CD8-positive, alpha-beta memory T cell (primary cell): ENCODE measurements at regions not wholly inside any gene's neighbourhood (a gene's known extent, or its start where the extent isn't known, plus 50 kb on each side); places are given as distances from the start of the nearest gene placed in this dataset.

Source experiments
- CTCF ChIA-PET: fragments of 350-600 bp; sonication (Branson Sonifier 250); formaldehyde crosslinking; loops from one replicate; lab custom pipeline; 2021; ENCODE audit warnings: antibody characterized with exemption; lab: Charles Lee
- POLR2A ChIA-PET: fragments of 350-600 bp; sonication (Branson Sonifier 250); formaldehyde crosslinking; loops from one replicate; lab custom pipeline; 2021; ENCODE audit warnings: antibody characterized with exemption; lab: Charles Lee
- DNase-seq, 5 donors: peaks; one replicate each; pipeline versions ENCODE4 v3.0.0 to v3.0.0-alpha.2; 2020 to 2022; ENCODE audit warnings: mixed read lengths in 1 of 5
- H3K27ac ChIP-seq: one replicate; pipeline ENCODE4 v1.7.0; 2013; ENCODE audit warnings: low read depth, mild to moderate bottlenecking, low read length, moderate library complexity
- H3K27me3 ChIP-seq: 2 replicates; pipeline ENCODE4 v1.7.0; 2013; ENCODE audit warnings: low read length, mild to moderate bottlenecking; ENCODE audit not compliant: insufficient read depth, poor library complexity, severe bottlenecking
- H3K36me3 ChIP-seq: 2 replicates; pipeline ENCODE4 v1.7.0; 2013; ENCODE audit warnings: mild to moderate bottlenecking, low read length, moderate library complexity; ENCODE audit not compliant: insufficient read depth
- H3K4me1 ChIP-seq: 2 replicates; pipeline ENCODE4 v1.7.0; 2013; ENCODE audit warnings: mild to moderate bottlenecking, low read length, moderate library complexity; ENCODE audit not compliant: insufficient read depth
- H3K4me3 ChIP-seq: 2 replicates; pipeline ENCODE4 v1.7.0; 2013; ENCODE audit warnings: mild to moderate bottlenecking, low read length
- H3K9me3 ChIP-seq: 2 replicates; pipeline ENCODE4 v1.7.0; 2013; ENCODE audit warnings: mild to moderate bottlenecking, low read length
- H3K27ac Mint-ChIP-seq, 8 donors: one replicate each; pipeline ENCODE4 v1.8.0; 2020 to 2021; ENCODE audit warnings: mixed read lengths in 8 of 8, mild to moderate bottlenecking in 6 of 8, inconsistent platforms in 3 of 8, moderate library complexity in 3 of 8
- H3K27me3 Mint-ChIP-seq, 2 donors: one replicate each; pipeline ENCODE4 v1.8.0; 2020 to 2021; ENCODE audit warnings: mixed read lengths in 2 of 2, mild to moderate bottlenecking in 1 of 2, moderate library complexity in 1 of 2
- H3K36me3 Mint-ChIP-seq, 3 donors: one replicate each; pipeline ENCODE4 v1.8.0; 2020 to 2021; ENCODE audit warnings: mixed read lengths in 3 of 3, inconsistent platforms in 1 of 3, mild to moderate bottlenecking in 1 of 3
- H3K4me1 Mint-ChIP-seq, 3 donors: one replicate each; pipeline ENCODE4 v1.8.0; 2020 to 2021; ENCODE audit warnings: mixed read lengths in 3 of 3, inconsistent platforms in 1 of 3, mild to moderate bottlenecking in 1 of 3
- H3K4me3 Mint-ChIP-seq, 7 donors: one replicate each; pipeline ENCODE4 v1.8.0; 2020 to 2021; ENCODE audit warnings: mixed read lengths in 7 of 7, mild to moderate bottlenecking in 6 of 7, moderate library complexity in 4 of 7, inconsistent platforms in 2 of 7
- H3K9me3 Mint-ChIP-seq, 5 donors: one replicate each; pipeline ENCODE4 v1.8.0; 2020 to 2022; ENCODE audit warnings: mixed read lengths in 5 of 5, mild to moderate bottlenecking in 3 of 5, moderate library complexity in 2 of 5, inconsistent platforms in 1 of 5

DNA sequence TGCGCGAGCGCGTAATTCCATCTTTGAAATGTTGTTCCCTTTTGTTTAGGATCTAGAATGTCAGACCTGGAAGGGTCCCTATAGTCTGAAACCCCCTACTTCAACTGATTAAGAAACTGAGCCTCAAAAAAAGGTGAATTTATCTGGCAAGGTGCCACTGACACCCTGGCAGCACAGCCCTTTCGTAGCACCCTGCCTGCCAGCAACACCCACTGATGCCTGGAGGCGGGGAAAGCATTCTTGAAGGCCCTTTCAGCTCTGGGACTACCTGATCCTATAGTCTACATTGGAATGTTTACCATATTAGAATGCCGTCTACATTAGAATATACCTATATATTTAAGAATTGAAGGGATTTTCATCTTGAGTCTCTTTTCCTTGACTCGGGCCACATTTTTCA lies 542.3 kb downstream of the BUD13 start:
- ChIA-PET CTCF (no interaction called here), POLR2A (no interaction called here)
- peaks cover 0 to 4% (median 0%) of the 10 kb centered on the region in 5 donors for H3K9me3 Mint-ChIP-seq
- DNase-seq = no peak
- Histone ChIP-seq H3K4me3 (no peak overlapping the region), H3K36me3 (no peaks in the 10 kb centered on the region), H3K9me3 (no peaks in the 10 kb centered on the region), H3K27me3 (no peaks in the 10 kb centered on the region), H3K4me1 (no peaks in the 10 kb centered on the region), H3K27ac (no peak overlapping the region)
- H3K4me3 Mint-ChIP-seq = no peak overlapping the region
- no peaks in the 10 kb centered on the region for H3K36me3 Mint-ChIP-seq
- no peaks in the 10 kb centered on the region for H3K4me1 Mint-ChIP-seq
- H3K27me3 Mint-ChIP-seq = peaks cover 10 to 26% of the 10 kb centered on the region in 2 donors
- H3K27ac Mint-ChIP-seq = no peak overlapping the region

DNA sequence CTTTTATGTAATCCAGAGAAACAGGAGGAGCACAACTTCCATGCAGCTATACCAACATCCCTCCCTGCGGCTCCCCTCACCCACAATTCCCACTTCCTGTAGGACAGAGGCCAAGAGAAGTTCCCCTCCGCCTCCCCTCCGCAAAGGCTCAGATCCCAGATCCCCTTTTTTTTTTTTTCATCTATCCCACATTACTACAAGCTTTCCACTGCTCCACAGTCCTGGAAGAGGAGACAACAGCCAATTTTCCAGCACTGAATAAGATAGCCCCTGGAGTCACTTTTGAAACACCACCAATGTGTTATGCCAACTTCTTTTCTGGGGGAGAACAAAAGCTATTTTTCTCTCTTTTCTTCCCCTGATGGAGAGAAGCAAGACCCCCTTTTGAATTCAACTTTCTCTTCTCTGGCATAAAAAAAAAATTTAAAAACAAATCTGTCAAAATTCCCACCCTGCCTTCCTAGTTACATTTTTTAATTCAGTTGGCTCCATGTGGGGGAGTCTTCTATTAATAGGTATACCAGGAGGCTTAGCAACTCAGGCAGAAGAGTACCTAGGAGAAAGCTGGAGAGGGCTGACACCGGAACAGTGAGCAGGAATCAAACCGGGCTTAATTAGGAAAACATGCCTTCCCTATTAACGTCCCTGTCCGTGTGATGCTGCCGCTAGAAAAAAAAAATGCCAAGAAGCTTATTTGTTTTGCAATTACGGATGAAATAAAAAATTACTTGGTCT lies 543.4 kb downstream of the BUD13 start:
- Histone ChIP-seq H3K4me3 (no peak overlapping the region), H3K27me3 (no peaks in the 10 kb centered on the region), H3K9me3 (no peaks in the 10 kb centered on the region), H3K36me3 (no peaks in the 10 kb centered on the region), H3K4me1 (no peaks in the 10 kb centered on the region), H3K27ac (no peak overlapping the region)
- H3K4me3 Mint-ChIP-seq = no peak overlapping the region
- ChIA-PET POLR2A (no interaction called here), CTCF (no interaction called here)
- H3K27me3 Mint-ChIP-seq = peaks cover 10 to 27% of the 10 kb centered on the region in 2 donors
- no peak for DNase-seq
- no peak overlapping the region for H3K27ac Mint-ChIP-seq
- peaks cover 0 to 4% (median 0%) of the 10 kb centered on the region in 5 donors for H3K9me3 Mint-ChIP-seq
- no peaks in the 10 kb centered on the region for H3K36me3 Mint-ChIP-seq
- H3K4me1 Mint-ChIP-seq = no peaks in the 10 kb centered on the region

DNA sequence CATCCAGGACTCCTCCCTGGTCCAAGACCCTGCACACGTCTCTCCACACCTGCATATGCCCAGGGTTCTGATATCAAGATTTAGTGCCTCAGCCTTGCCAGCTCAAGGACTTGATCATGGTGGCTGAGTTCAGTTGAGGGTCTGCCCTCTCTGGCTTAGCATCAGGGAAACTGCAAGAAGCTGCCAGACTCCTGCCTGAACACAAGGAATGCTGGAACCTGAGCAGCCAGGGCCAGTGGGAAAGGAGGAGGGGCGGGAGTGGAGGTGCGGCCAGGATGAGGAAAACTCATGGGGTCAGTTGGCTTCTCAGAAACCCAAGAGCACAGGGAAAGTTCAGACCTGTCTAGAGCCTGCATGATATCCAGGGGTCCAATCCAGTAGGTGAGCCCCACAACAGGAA lies 546.1 kb downstream of the BUD13 start:
- CTCF ChIA-PET = no interaction called here
- no peak overlapping the region for H3K4me3 Mint-ChIP-seq

DNA sequence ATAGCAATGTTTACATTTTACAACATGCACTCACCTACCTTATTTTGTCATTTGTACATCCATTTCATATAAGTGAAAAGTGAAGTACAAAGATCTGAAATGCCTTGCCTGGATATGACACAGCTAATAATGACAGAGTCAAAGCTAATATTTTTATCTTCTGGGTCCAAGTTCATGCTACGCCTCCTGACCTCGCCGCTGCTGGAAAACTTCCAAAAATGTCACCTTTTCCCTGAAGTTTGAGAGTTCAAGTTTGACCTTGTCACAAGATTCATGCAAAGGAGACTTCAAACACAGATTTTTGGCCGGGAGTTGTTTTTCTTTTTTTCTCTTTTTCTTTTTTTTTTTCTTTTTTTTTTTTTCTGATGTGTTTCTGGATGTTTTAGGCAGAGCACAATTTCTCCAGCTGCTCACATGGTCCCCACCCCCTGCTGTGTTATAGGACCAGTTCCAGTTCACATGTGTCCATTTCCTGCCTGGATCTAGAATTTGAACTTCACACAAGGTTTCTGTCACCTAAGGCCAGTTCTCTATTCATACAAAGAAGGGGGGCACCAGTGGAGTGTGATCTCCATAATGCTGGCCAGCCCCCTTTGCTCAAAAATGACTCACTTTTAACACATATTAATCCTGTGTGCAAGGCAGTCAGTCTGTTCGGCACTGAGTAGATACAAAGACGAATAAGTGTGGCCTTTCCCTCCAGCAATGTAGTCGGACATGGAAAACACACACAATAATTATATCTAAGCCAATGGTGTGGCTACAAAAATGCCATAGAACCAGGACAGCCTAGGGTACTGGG lies 546.8 kb downstream of the BUD13 start:
- no peak overlapping the region for H3K4me3 Mint-ChIP-seq
- H3K36me3 Mint-ChIP-seq = no peaks in the 10 kb centered on the region
- Histone ChIP-seq H3K4me3 (no peak overlapping the region), H3K27me3 (no peaks in the 10 kb centered on the region), H3K9me3 (no peaks in the 10 kb centered on the region), H3K27ac (no peak overlapping the region), H3K4me1 (no peaks in the 10 kb centered on the region), H3K36me3 (no peaks in the 10 kb centered on the region)
- H3K9me3 Mint-ChIP-seq = no peaks in the 10 kb centered on the region
- CTCF ChIA-PET = interaction anchor here (1.1 kb wide), 1 partner anchor 12 kb away, joined by 3 read pairs; no protein-coding TSS in a partner anchor
- POLR2A ChIA-PET = no interaction called here
- no peak overlapping the region for H3K27ac Mint-ChIP-seq
- no peak for DNase-seq
- H3K4me1 Mint-ChIP-seq = no peaks in the 10 kb centered on the region
- H3K27me3 Mint-ChIP-seq = peaks cover 9 to 21% of the 10 kb centered on the region in 2 donors

More for the DNA sequence above, 546.1 kb downstream of the BUD13 start:
- Mint-ChIP-seq H3K4me1 (no peaks in the 10 kb centered on the region), H3K9me3 (peaks cover 0 to 1% (median 0%) of the 10 kb centered on the region in 5 donors), H3K36me3 (no peaks in the 10 kb centered on the region), H3K27ac (no peak overlapping the region), H3K27me3 (peaks cover 10 to 21% of the 10 kb centered on the region in 2 donors)
- POLR2A ChIA-PET = no interaction called here
- Histone ChIP-seq H3K27ac (no peak overlapping the region), H3K27me3 (no peaks in the 10 kb centered on the region), H3K9me3 (no peaks in the 10 kb centered on the region), H3K36me3 (no peaks in the 10 kb centered on the region), H3K4me1 (no peaks in the 10 kb centered on the region), H3K4me3 (no peak overlapping the region)
- DNase-seq = no peak

DNA sequence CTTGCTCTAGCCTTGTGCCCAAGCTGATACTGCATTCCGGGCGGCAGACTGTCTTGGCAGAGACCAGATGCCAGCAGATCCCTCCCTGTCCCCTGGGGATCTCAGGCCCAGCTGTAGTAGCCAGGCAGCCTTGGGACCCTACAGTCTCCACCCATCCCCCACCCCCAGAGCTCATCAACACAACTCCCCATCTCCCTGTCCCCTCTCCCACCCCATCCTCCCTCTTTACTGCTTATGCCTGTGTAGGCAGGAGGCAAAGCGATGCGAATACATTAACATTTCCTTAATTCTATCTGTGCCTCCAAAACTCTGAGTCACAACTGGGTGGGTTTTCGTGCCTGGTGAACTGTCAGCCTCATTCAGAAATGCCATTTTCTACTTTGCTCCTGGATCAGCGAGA lies 547.6 kb downstream of the BUD13 start:
- Histone ChIP-seq H3K4me3 (no peak overlapping the region), H3K36me3 (no peaks in the 10 kb centered on the region), H3K4me1 (no peaks in the 10 kb centered on the region), H3K9me3 (no peaks in the 10 kb centered on the region), H3K27me3 (no peaks in the 10 kb centered on the region), H3K27ac (no peak overlapping the region)
- Mint-ChIP-seq H3K4me3 (no peak overlapping the region), H3K27me3 (peaks cover 7 to 21% of the 10 kb centered on the region in 2 donors), H3K27ac (no peak overlapping the region), H3K4me1 (no peaks in the 10 kb centered on the region), H3K36me3 (no peaks in the 10 kb centered on the region), H3K9me3 (no peaks in the 10 kb centered on the region)
- no peak for DNase-seq
- ChIA-PET CTCF (interaction anchor here (1.1 kb wide), 1 partner anchor 11 kb away, joined by 3 read pairs; no protein-coding TSS in a partner anchor), POLR2A (no interaction called here)

DNA sequence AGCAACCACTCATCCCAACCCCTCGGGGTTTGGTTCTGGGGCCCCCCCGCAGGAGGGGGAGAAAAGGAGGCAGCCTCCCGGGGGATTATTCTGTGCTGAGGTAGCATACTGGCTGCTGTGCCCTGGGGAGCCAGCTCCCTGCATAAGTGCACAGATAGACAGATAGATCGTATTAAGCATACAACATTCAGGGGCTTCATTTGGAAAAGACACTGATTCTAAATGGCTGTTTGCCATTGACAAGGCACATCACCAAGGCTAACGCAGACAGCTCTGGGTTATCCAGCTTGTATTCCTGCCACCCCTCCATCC lies 547.9 kb downstream of the BUD13 start:
- Histone ChIP-seq H3K4me1 (no peaks in the 10 kb centered on the region), H3K27ac (no peak overlapping the region), H3K9me3 (no peaks in the 10 kb centered on the region), H3K36me3 (no peaks in the 10 kb centered on the region), H3K4me3 (no peak overlapping the region), H3K27me3 (no peaks in the 10 kb centered on the region)
- ChIA-PET POLR2A (no interaction called here), CTCF (interaction anchor here (1.1 kb wide), 1 partner anchor 11 kb away, joined by 3 read pairs; no protein-coding TSS in a partner anchor)
- H3K36me3 Mint-ChIP-seq = no peaks in the 10 kb centered on the region
- no peak for DNase-seq
- no peak overlapping the region for H3K4me3 Mint-ChIP-seq
- H3K27ac Mint-ChIP-seq = no peak overlapping the region
- H3K27me3 Mint-ChIP-seq = peaks cover 7 to 21% of the 10 kb centered on the region in 2 donors
- H3K9me3 Mint-ChIP-seq = no peaks in the 10 kb centered on the region
- H3K4me1 Mint-ChIP-seq = no peaks in the 10 kb centered on the region

DNA sequence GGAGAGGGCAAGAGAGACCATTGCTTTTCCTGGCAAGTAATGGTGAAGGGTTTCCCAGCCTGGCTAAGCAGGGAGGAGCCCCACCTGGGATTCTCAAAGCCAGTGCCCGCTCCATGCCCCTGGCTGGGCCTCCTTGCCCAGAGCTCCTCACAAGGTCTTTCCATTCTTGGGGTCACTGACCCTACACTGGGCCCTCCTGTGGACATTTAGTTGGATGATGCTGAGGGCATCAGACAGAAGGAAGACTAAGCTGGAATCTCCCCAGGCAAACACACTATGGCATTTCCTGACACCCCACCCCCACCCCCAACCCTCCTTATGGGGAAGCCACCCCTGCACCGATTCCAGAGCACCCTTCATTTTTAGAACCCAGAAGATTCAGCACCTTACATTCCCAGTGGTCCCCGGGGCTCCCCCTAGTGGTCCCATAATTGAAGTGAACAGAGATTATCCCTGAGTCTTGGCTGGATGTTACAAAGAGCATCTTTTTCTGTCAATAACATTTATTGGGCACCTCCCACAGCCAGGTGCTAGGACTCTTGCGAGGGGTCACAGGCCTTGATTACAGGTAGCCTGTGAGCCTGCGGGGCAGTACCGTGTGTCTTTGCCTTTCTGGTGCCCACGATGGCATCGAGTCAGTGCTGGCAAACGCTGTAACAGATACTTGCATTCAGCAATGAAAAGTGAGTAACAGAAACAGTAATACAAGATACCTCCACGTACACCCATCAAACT lies 548.5 kb downstream of the BUD13 start:
- no peaks in the 10 kb centered on the region for H3K4me1 Mint-ChIP-seq
- H3K27me3 ChIP-seq = no peaks in the 10 kb centered on the region
- H3K4me3 ChIP-seq = no peak overlapping the region
- peak in 1 of 5 donors; percentile 31 for DNase-seq
- no peaks in the 10 kb centered on the region for H3K9me3 Mint-ChIP-seq
- no peak overlapping the region for H3K27ac ChIP-seq
- H3K27me3 Mint-ChIP-seq = peaks cover 7 to 19% of the 10 kb centered on the region in 2 donors
- no peaks in the 10 kb centered on the region for H3K9me3 ChIP-seq
- H3K36me3 Mint-ChIP-seq = no peaks in the 10 kb centered on the region
- H3K4me1 ChIP-seq = no peaks in the 10 kb centered on the region
- ChIA-PET CTCF (no interaction called here), POLR2A (no interaction called here)
- H3K4me3 Mint-ChIP-seq = no peak overlapping the region
- H3K27ac Mint-ChIP-seq = peak overlapping the region in 1 of 8 donors; percentile 6
- no peaks in the 10 kb centered on the region for H3K36me3 ChIP-seq

DNA sequence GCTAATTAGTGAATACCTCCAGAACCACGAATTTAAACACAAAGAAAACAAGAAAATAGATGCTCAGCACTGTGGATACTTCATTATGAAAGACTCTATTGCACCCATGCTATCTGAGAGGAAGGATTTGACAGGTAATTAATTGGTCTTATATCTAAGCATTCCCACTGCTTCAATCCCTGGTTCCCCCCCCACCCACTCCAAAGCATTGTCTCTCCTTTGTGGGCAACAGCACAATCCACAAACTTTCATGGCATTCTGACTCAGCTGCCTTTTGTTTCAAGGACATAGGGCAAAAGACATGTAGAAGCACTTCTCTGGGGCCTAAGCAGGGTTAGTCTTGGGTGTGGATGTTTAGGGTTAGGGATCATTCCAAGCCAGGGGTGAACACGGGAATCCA lies 551.4 kb downstream of the BUD13 start:
- Mint-ChIP-seq H3K36me3 (no peaks in the 10 kb centered on the region), H3K4me1 (no peaks in the 10 kb centered on the region), H3K4me3 (no peak overlapping the region), H3K27me3 (peaks cover 6 to 19% of the 10 kb centered on the region in 2 donors), H3K9me3 (peaks cover 0 to 4% (median 0%) of the 10 kb centered on the region in 5 donors), H3K27ac (no peak overlapping the region)
- H3K4me1 ChIP-seq = no peaks in the 10 kb centered on the region
- H3K4me3 ChIP-seq = no peak overlapping the region
- CTCF ChIA-PET = no interaction called here
- H3K36me3 ChIP-seq = no peaks in the 10 kb centered on the region
- H3K27ac ChIP-seq = no peak overlapping the region
- H3K27me3 ChIP-seq = no peaks in the 10 kb centered on the region
- no peaks in the 10 kb centered on the region for H3K9me3 ChIP-seq
- no peak for DNase-seq
- POLR2A ChIA-PET = no interaction called here
